HepG2 (cell line): ENCODE measurements at regions not wholly inside any gene's neighbourhood (a gene's known extent, or its start where the extent isn't known, plus 50 kb on each side); places are given as distances from the start of the nearest gene placed in this dataset.

Experiments
- ATAC-seq: fragments of 200-7000 bp; cut with Tn5 transposase; 3 replicates; pipeline ENCODE4 v1.9.1; 2020; ENCODE audit warnings: mild to moderate bottlenecking, moderate library complexity
- BruUV-seq: library from RNA; stranded (reverse); fragments of 400-500 nt; replicated peaks from 2 replicates; lab custom pipeline; 2021; lab: Mats Ljungman, UMichigan
- CTCF ChIA-PET: fragments of 300-600 bp; formaldehyde crosslinking; extraction: SDS; loops from one replicate; lab custom pipeline; 2021; ENCODE audit warnings: low total read pairs, inconsistent platforms, low intra/inter-chr PET ratio; lab: Yijun Ruan, JAX
- POLR2A ChIA-PET: fragments of 350-600 bp; sonication (Branson Sonifier 250); formaldehyde crosslinking; loops from one replicate; lab custom pipeline; 2020; ENCODE audit warnings: antibody characterized with exemption, inconsistent platforms; lab: Yijun Ruan, JAX
- DNase-seq: peaks from one replicate; pipeline ENCODE4 v3.0.0-alpha.2; 2015; ENCODE audit warnings: low spot score
- FAIRE-seq: peaks from 3 replicates; lab custom pipeline; 2011; peaks lifted over from hg19 to GRCh38; lab: Jason Lieb, UNC
- H2AFZ ChIP-seq: one replicate; pipeline ENCODE4 v1.6.1; 2011; ENCODE audit warnings: low read length, inconsistent platforms
- H3K27ac ChIP-seq: fragments of 300-600 bp; 3 replicates; pipeline ENCODE4 v1.8.0; 2011; ENCODE audit warnings: mixed run types, mild to moderate bottlenecking, mixed read lengths, low read length, inconsistent platforms; ENCODE audit not compliant: insufficient read depth; ENCODE audit errors: extremely low read length
- H3K27me3 ChIP-seq, 2 experiments: fragments of 200-600 bp in 1 of 2; 2 replicates in 1 of 2; 3 replicates in 1 of 2; pipeline versions ENCODE4 v1.6.0 to v1.8.0; 2011; ENCODE audit warnings: low read length in 2 of 2, mild to moderate bottlenecking in 2 of 2, moderate library complexity in 2 of 2, inconsistent platforms in 1 of 2; ENCODE audit not compliant: insufficient read depth in 2 of 2, control insufficient read depth in 1 of 2
- H3K36me3 ChIP-seq, 2 experiments: fragments of 200-600 bp in 1 of 2; replicated peaks in 1 of 2; 2 replicates in 1 of 2; 3 replicates in 1 of 2; pipeline versions ENCODE4 v1.5.1 to v1.8.0; 2011; ENCODE audit warnings: low read length in 2 of 2, inconsistent platforms in 1 of 2; ENCODE audit not compliant: insufficient read depth in 2 of 2, control insufficient read depth in 1 of 2
- H3K4me1 ChIP-seq: 2 replicates; pipeline ENCODE4 v1.5.1; 2012; ENCODE audit warnings: low read length, inconsistent platforms; ENCODE audit not compliant: insufficient read depth
- H3K4me2 ChIP-seq: 2 replicates; pipeline ENCODE4 v1.6.0; 2011; ENCODE audit warnings: low read depth, low read length, inconsistent platforms
- H3K4me3 ChIP-seq, 3 experiments: fragments of 200-600 bp in 1 of 3; sonication (generic), shearing (Covaris generic) in 1 of 3; replicated peaks in 1 of 3; 2 replicates each; pipeline ENCODE4 v1.5.1; 2011 to 2016; ENCODE audit warnings: low read length in 3 of 3, inconsistent platforms in 2 of 3, low read depth in 2 of 3, mild to moderate bottlenecking in 2 of 3, control low read depth in 1 of 3, mixed read lengths in 1 of 3; ENCODE audit not compliant: insufficient read depth in 1 of 3
- H3K79me2 ChIP-seq: one replicate; pipeline ENCODE4 v1.6.1; 2011; ENCODE audit warnings: low read length, inconsistent platforms; ENCODE audit not compliant: insufficient read depth
- H3K9ac ChIP-seq: 2 replicates; pipeline ENCODE4 v1.6.0; 2011; ENCODE audit warnings: mild to moderate bottlenecking, low read depth, low read length, inconsistent platforms; ENCODE audit not compliant: insufficient read depth
- H3K9me3 ChIP-seq: 2 replicates; pipeline ENCODE4 v1.5.1; 2012; ENCODE audit warnings: mild to moderate bottlenecking, low read length
- H4K20me1 ChIP-seq: 2 replicates; pipeline ENCODE4 v1.6.0; 2011; ENCODE audit warnings: inconsistent platforms, mild to moderate bottlenecking, low read length, moderate library complexity; ENCODE audit not compliant: insufficient read depth
- ARHGAP35 ChIP-seq: sonication (generic); formaldehyde crosslinking; IDR thresholded peaks from 2 replicates; pipeline ENCODE4 v1.9.0; 2022; ENCODE audit warnings: mild to moderate bottlenecking, inconsistent platforms, moderate library complexity, missing genetic modification reagents, borderline replicate concordance
- CREB1 ChIP-seq, 2 experiments: fragments of 450-650 bp in 1 of 2; IDR thresholded peaks; 2 replicates each; pipeline ENCODE4 v1.6.1; 2016 to 2017; ENCODE audit warnings: control low read depth in 1 of 2, mild to moderate bottlenecking in 1 of 2, missing compliant biosample characterization in 1 of 2, missing genetic modification characterization in 1 of 2
- DMAP1 ChIP-seq: IDR thresholded peaks from 2 replicates; pipeline ENCODE4 v1.6.1; 2016
- DPF2 ChIP-seq: sonication (generic); formaldehyde crosslinking; IDR thresholded peaks from 2 replicates; pipeline ENCODE4 v1.4.0; 2020; ENCODE audit warnings: mild to moderate bottlenecking, low read depth, missing genetic modification reagents, borderline replicate concordance
- EZH2 ChIP-seq: conservative IDR thresholded peaks from 2 replicates; pipeline ENCODE4 v1.6.1; 2012; ENCODE audit warnings: mild to moderate bottlenecking, low read depth, low read length, moderate library complexity
- FLYWCH1 ChIP-seq: sonication (generic); formaldehyde crosslinking; IDR thresholded peaks from 2 replicates; pipeline ENCODE4 v1.8.1; 2023; ENCODE audit warnings: mild to moderate bottlenecking, missing genetic modification reagents
- HOXA3 ChIP-seq: sonication (generic); formaldehyde crosslinking; IDR thresholded peaks from 2 replicates; pipeline ENCODE4 v1.5.0; 2020; ENCODE audit warnings: missing genetic modification reagents
- KMT2B ChIP-seq: IDR thresholded peaks from 2 replicates; pipeline ENCODE4 v1.6.1; 2016; ENCODE audit warnings: missing genetic modification reagents, missing compliant biosample characterization
- NR2F2 ChIP-seq: IDR thresholded peaks from 2 replicates; pipeline ENCODE4 v1.6.1; 2012; ENCODE audit warnings: low read depth, inconsistent platforms, borderline replicate concordance
- PTBP1 ChIP-seq: fragments of 200-400 bp; formaldehyde crosslinking; IDR thresholded peaks from 2 replicates; pipeline ENCODE4 v1.6.1; 2018; ENCODE audit warnings: low read length, low read depth; ENCODE audit not compliant: poor library complexity, severe bottlenecking
- RBM39 ChIP-seq: fragments of 200-400 bp; formaldehyde crosslinking; IDR thresholded peaks from one replicate; pipeline ENCODE4 v1.6.1; 2018; ENCODE audit warnings: antibody characterized with exemption, mild to moderate bottlenecking, low read depth, low read length; ENCODE audit not compliant: poor library complexity, severe bottlenecking
- TBX2 ChIP-seq: sonication (generic); formaldehyde crosslinking; IDR thresholded peaks from 2 replicates; pipeline ENCODE4 v1.5.0; 2020; ENCODE audit warnings: missing genetic modification reagents, mild to moderate bottlenecking, borderline replicate concordance
- TSC22D2 ChIP-seq: sonication (generic); formaldehyde crosslinking; IDR thresholded peaks from 2 replicates; pipeline ENCODE4 v1.5.1; 2020; ENCODE audit warnings: missing genetic modification reagents, mild to moderate bottlenecking, borderline replicate concordance
- U2AF1 ChIP-seq: fragments of 200-400 bp; formaldehyde crosslinking; optimal IDR thresholded peaks from 2 replicates; pipeline ENCODE3; 2017; ENCODE audit warnings: mild to moderate bottlenecking, low read depth, low read length
- ZFX ChIP-seq: sonication (generic); formaldehyde crosslinking; IDR thresholded peaks from 2 replicates; pipeline ENCODE4 v1.4.0; 2020; ENCODE audit warnings: mild to moderate bottlenecking, low read depth, missing genetic modification reagents, moderate library complexity
- ZNF335 ChIP-seq: sonication (generic); formaldehyde crosslinking; IDR thresholded peaks from 2 replicates; pipeline ENCODE4 v1.4.0; 2020; ENCODE audit warnings: missing genetic modification reagents
- ZNF33B ChIP-seq: sonication (generic); formaldehyde crosslinking; IDR thresholded peaks from 2 replicates; pipeline ENCODE4 v1.5.1; 2020; ENCODE audit warnings: mild to moderate bottlenecking, missing genetic modification reagents
- ZNF766 ChIP-seq: sonication (generic); formaldehyde crosslinking; IDR thresholded peaks from 2 replicates; pipeline ENCODE4 v1.5.0; 2020; ENCODE audit warnings: missing genetic modification reagents, borderline replicate concordance
- WGBS: methylation state at CpG from one replicate; pipeline ENCODE4 v1.1.6; 2017; ENCODE audit warnings: low lambda C conversion rate; 5-methylcytosine and 5-hydroxymethylcytosine counted together
- in situ Hi-C: cut with HindIII; loops from 2 replicates; pipeline ENCODE4 v1.10.0; 2017; ENCODE audit warnings: low pct_unique_long_range_greater_than_20kb; ENCODE audit not compliant: extremely low pct_ligation_motif_present
- intact Hi-C: fragments of 100-400 bp; cut with micrococcal nuclease; formaldehyde crosslinking; loops from one replicate; pipeline ENCODE4 v1.10.0; 2022; ENCODE audit not compliant: unreplicated experiment

- Histone ChIP-seq H3K4me1 (no peaks in the 10 kb centered on the region), H3K79me2 (no peaks in the 10 kb centered on the region), H3K4me2 (no peak overlapping the region), H3K36me3 (no peaks in the 10 kb centered on the region), H3K9me3 (no peaks in the 10 kb centered on the region), H3K4me3 (no peak overlapping the region), H4K20me1 (no peaks in the 10 kb centered on the region), H3K27ac (no peak overlapping the region), H2AFZ (no peak overlapping the region), H3K27me3 (no peaks in the 10 kb centered on the region), H3K9ac (no peak overlapping the region)
- ChIA-PET CTCF (no interaction called here), POLR2A (no interaction called here)
- no TSS peak for BruUV-seq
- intact Hi-C loops: no loop called here
- ATAC-seq (no peak), FAIRE-seq (no peak), DNase-seq (no peak)
- 3% methylated on average over 2 of the region's 2 CpGs for WGBS
- in situ Hi-C loops: no loop called here
- TF ChIP-seq TBX2 (CRISPR knock-in tag): no peak
- no peak for TF ChIP-seq ZFX
- no peak for TF ChIP-seq ZNF766 (CRISPR knock-in tag)
- no peak for TF ChIP-seq ZNF335 (CRISPR knock-in tag)
- TF ChIP-seq FLYWCH1 (CRISPR knock-in tag): no peak
- no peak for TF ChIP-seq DMAP1 (CRISPR knock-in tag)
- no peak for TF ChIP-seq RBM39
- no peak for TF ChIP-seq HOXA3
- no peak for TF ChIP-seq ARHGAP35
- TF ChIP-seq TSC22D2 (CRISPR knock-in tag): no peak
- TF ChIP-seq, all 625 proteins: peak for 0
These were observed 120.9 kb downstream of the ZMAT3 start for GRCh38 chr3:178950676-178951075.

- DNase-seq (no peak), ATAC-seq (no peak), FAIRE-seq (no peak)
- intact Hi-C loops: no loop called here
- H3K79me2 ChIP-seq: no peaks in the 10 kb centered on the region
- no peak overlapping the region for H3K9ac ChIP-seq
- H4K20me1 ChIP-seq: no peaks in the 10 kb centered on the region
- no TSS peak for BruUV-seq
- no peak overlapping the region for H3K4me3 ChIP-seq
- no peaks in the 10 kb centered on the region for H3K36me3 ChIP-seq
- H3K27ac ChIP-seq: no peak overlapping the region
- in situ Hi-C loops: no loop called here
- no peak overlapping the region for H3K4me2 ChIP-seq
- no peaks in the 10 kb centered on the region for H3K9me3 ChIP-seq
- no peaks in the 10 kb centered on the region for H3K4me1 ChIP-seq
- H3K27me3 ChIP-seq: no peaks in the 10 kb centered on the region
- ChIA-PET CTCF (no interaction called here), POLR2A (no interaction called here)
- TF ChIP-seq EZH2 (no peak), ZNF33B (no peak), PTBP1 (no peak), CREB1 (IDR thresholded peaks at IDR 0.05) (peak; percentile 77), CREB1 (CRISPR knock-in tag; IDR thresholded peaks at IDR 0.05) (no peak), U2AF1 (no peak), DPF2 (CRISPR knock-in tag) (no peak), KMT2B (CRISPR knock-in tag) (no peak), NR2F2 (no peak)
- WGBS: 51% methylated on average over 3 of the region's 3 CpGs
- H2AFZ ChIP-seq: no peak overlapping the region
These were observed 121.7 kb downstream of the ZMAT3 start for GRCh38 chr3:178949896-178950295.
